ENCODE measurements at regions not wholly inside any gene's neighbourhood (a gene's known extent, or its start where the extent isn't known, plus 50 kb on each side); places are given as distances from the start of the nearest gene placed in this dataset.

- H3K27ac Mint-ChIP-seq (ENCODE audit: unreplicated experiment): no peak overlapping the region
These were observed 654.6 kb upstream of the NOX3 start for GRCh38 chr6:156110249-156110648.

GRCh38 chr6:156109713-156110112, 654.1 kb upstream of the NOX3 start:
- H3K27ac Mint-ChIP-seq (ENCODE audit: unreplicated experiment): no peak overlapping the region
- no peaks in the 10 kb centered on the region for H3K27me3 Mint-ChIP-seq (ENCODE audit: low read depth)
- H3K36me3 Mint-ChIP-seq (ENCODE audit: low read depth): no peaks in the 10 kb centered on the region
- DNase-seq (ENCODE audit: low spot score): no peak
- no peaks in the 10 kb centered on the region for H3K4me1 Mint-ChIP-seq (ENCODE audit: low read depth)
- H3K4me3 Mint-ChIP-seq (ENCODE audit: unreplicated experiment): no peak overlapping the region
- no peaks in the 10 kb centered on the region for H3K9me3 Mint-ChIP-seq (ENCODE audit: low read depth)
- TF ChIP-seq CTCF (IDR thresholded peaks at IDR 0.05): no peak

More at GRCh38 chr6:156110249-156110648, 654.6 kb upstream of the NOX3 start:
- Mint-ChIP-seq H3K27me3 (ENCODE audit: low read depth) (no peaks in the 10 kb centered on the region), H3K36me3 (ENCODE audit: low read depth) (no peaks in the 10 kb centered on the region), H3K9me3 (ENCODE audit: low read depth) (no peaks in the 10 kb centered on the region), H3K4me1 (ENCODE audit: low read depth) (no peaks in the 10 kb centered on the region), H3K4me3 (ENCODE audit: unreplicated experiment) (no peak overlapping the region)
- no peak for DNase-seq (ENCODE audit: low spot score)
- no peak for TF ChIP-seq CTCF (IDR thresholded peaks at IDR 0.05)

GRCh38 chr6:156107624-156108101, 652.0 kb upstream of the NOX3 start:
- H3K27me3 Mint-ChIP-seq (ENCODE audit: low read depth): no peaks in the 10 kb centered on the region
- DNase-seq (ENCODE audit: low spot score): no peak
- no peak for TF ChIP-seq CTCF (IDR thresholded peaks at IDR 0.05)
- H3K4me1 Mint-ChIP-seq (ENCODE audit: low read depth): no peaks in the 10 kb centered on the region
- no peaks in the 10 kb centered on the region for H3K9me3 Mint-ChIP-seq (ENCODE audit: low read depth)
- H3K27ac Mint-ChIP-seq (ENCODE audit: unreplicated experiment): no peak overlapping the region
- no peak overlapping the region for H3K4me3 Mint-ChIP-seq (ENCODE audit: unreplicated experiment)
- H3K36me3 Mint-ChIP-seq (ENCODE audit: low read depth): no peaks in the 10 kb centered on the region

GRCh38 chr6:156102129-156102528, 646.5 kb upstream of the NOX3 start:
- Mint-ChIP-seq H3K27me3 (ENCODE audit: low read depth) (peaks cover 2% of the 10 kb centered on the region), H3K36me3 (ENCODE audit: low read depth) (no peaks in the 10 kb centered on the region), H3K27ac (ENCODE audit: unreplicated experiment) (no peak overlapping the region), H3K4me3 (ENCODE audit: unreplicated experiment) (no peak overlapping the region), H3K9me3 (ENCODE audit: low read depth) (peaks cover 3% of the 10 kb centered on the region), H3K4me1 (ENCODE audit: low read depth) (no peaks in the 10 kb centered on the region)
- peak; percentile 13 for TF ChIP-seq CTCF (IDR thresholded peaks at IDR 0.05)
- DNase-seq (ENCODE audit: low spot score): no peak

GRCh38 chr6:156098839-156099238, 643.2 kb upstream of the NOX3 start:
- no peak overlapping the region for H3K4me3 Mint-ChIP-seq (ENCODE audit: unreplicated experiment)
- H3K4me1 Mint-ChIP-seq (ENCODE audit: low read depth): no peaks in the 10 kb centered on the region
- peaks cover 3% of the 10 kb centered on the region for H3K9me3 Mint-ChIP-seq (ENCODE audit: low read depth)
- no peak overlapping the region for H3K27ac Mint-ChIP-seq (ENCODE audit: unreplicated experiment)
- H3K36me3 Mint-ChIP-seq (ENCODE audit: low read depth): no peaks in the 10 kb centered on the region
- H3K27me3 Mint-ChIP-seq (ENCODE audit: low read depth): peaks cover 2% of the 10 kb centered on the region
- no peak for TF ChIP-seq CTCF (IDR thresholded peaks at IDR 0.05)
- DNase-seq (ENCODE audit: low spot score): no peak
